Mucosa of stomach (tissue), 1 donor: ENCODE measurements at regions not wholly inside any gene's neighbourhood (a gene's known extent, or its start where the extent isn't known, plus 50 kb on each side); places are given as distances from the start of the nearest gene placed in this dataset.

Experiments
- H3K27me3 ChIP-seq: one replicate; pipeline ENCODE4 v1.7.0; 2013; ENCODE audit warnings: mild to moderate bottlenecking, low read length; ENCODE audit not compliant: control insufficient read depth, insufficient read depth
- H3K36me3 ChIP-seq: one replicate; pipeline ENCODE4 v1.7.0; 2013; ENCODE audit warnings: low read length; ENCODE audit not compliant: control insufficient read depth, insufficient read depth
- H3K4me1 ChIP-seq: one replicate; pipeline ENCODE4 v1.7.0; 2013; ENCODE audit warnings: mild to moderate bottlenecking, low read length; ENCODE audit not compliant: control insufficient read depth, insufficient read depth
- H3K4me3 ChIP-seq: one replicate; pipeline ENCODE4 v1.7.0; 2013; ENCODE audit warnings: low read length
- H3K9ac ChIP-seq: one replicate; pipeline ENCODE4 v1.7.0; 2013; ENCODE audit warnings: mild to moderate bottlenecking, low read length, moderate library complexity
- H3K9me3 ChIP-seq: one replicate; pipeline ENCODE4 v1.7.0; 2013; ENCODE audit warnings: mild to moderate bottlenecking, low read length, moderate library complexity; ENCODE audit not compliant: control insufficient read depth
- donor health status: Pancreatic carcinoma.

DNA sequence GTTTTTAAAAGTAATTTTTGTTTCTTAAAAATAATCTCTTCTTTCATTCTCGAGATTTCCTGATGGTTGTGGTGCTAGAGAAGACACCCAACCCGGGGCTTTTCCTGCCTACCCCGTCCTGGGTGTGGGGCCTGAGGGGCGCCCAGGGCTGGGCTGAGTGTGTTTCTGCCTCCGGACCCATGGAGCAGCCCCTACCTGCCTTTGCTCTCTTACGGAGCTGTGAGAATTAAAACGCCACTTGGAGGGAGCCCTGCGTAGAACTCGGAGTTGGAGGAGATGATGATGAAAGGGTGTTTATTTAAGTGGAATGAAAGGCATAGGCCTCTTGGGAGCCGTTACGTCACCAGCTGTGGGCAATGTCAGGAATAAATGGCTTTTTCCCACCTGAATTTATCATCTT lies 261.8 kb upstream of the SHH start:
- H3K27me3 ChIP-seq, result no peaks in the 10 kb centered on the region

DNA sequence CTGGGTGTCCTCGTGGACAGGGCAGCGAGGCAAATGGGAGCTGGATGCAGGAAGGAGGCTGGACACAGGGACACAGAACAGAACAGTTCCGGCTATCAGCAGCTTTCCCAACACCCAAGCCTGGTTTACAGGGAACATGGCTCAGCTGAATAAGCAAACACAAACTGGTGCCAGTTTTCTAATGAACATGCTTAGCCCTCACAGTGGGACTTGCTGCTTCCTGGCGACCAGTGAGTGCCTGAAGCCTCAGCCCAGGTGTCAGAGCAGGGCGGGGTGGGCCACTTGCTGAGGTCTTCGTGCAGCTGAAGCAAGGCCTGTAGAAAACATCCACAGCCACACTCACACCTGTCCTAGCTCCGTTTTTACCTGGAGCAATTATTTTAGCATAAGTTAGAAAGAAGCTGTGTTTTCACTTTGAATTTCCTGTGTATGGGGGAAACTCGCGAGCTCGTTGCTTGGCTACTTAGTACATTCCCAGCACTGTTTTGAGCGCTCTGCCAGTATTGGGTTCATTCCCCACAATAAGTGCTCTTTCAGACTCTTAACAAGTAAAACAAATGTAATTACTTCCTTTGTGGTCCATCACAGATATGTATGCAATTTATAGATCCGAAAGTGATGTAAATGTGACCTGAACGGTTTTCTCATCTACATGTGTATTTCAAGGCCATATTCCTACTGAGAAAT lies 261.2 kb upstream of the SHH start:
- no peak overlapping the region for H3K4me3 ChIP-seq

More for the DNA sequence above, 261.8 kb upstream of the SHH start:
- Histone ChIP-seq H3K4me1 (no peaks in the 10 kb centered on the region), H3K4me3 (no peak overlapping the region), H3K9me3 (no peaks in the 10 kb centered on the region), H3K9ac (no peak overlapping the region), H3K36me3 (no peaks in the 10 kb centered on the region)

DNA sequence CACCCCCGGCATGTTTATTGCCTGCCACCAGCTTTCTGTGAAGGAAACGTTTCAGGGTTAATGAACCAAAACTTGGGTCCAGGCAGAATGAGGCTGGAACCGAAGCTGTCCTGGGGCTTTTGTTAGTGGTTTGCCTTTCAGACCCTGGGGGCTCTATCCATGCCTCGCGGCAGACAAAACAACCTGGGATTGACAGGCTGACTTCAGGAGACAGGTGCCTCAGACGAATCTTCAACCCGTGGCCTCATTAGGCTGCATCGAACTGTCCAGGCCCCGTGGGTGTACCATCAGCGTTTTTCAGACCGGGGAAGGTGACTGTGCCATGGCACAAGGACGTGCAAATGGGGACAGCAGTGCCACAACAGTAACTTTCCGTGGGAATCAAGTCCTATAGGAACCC lies 259.3 kb upstream of the SHH start:
- H3K9me3 ChIP-seq, result no peaks in the 10 kb centered on the region
- H3K27me3 ChIP-seq, result no peaks in the 10 kb centered on the region

More for the DNA sequence above, 261.2 kb upstream of the SHH start:
- Histone ChIP-seq H3K27me3 (no peaks in the 10 kb centered on the region), H3K36me3 (no peaks in the 10 kb centered on the region), H3K9me3 (no peaks in the 10 kb centered on the region), H3K9ac (no peak overlapping the region), H3K4me1 (no peaks in the 10 kb centered on the region)

DNA sequence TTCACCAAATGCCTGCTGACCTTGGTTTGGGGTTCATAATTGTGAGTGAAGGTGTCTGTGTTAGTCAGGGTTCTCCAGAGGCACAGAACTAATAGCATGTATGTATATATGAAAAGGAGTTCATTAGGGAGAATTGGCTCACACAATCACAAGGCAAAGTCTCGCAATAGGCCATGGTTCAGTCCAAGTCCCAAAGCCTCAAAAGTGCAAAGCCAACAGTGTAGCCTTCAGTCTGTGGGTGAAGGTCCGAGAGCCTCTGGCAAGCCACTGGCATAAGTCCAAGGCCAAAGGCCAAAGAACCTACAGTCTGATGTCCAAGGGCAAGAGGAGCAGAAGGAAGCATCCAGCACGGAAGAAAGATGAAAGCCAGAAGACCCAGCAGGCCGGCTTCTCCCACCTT lies 257.6 kb upstream of the SHH start:
- Histone ChIP-seq H3K36me3 (no peaks in the 10 kb centered on the region), H3K4me1 (peaks cover 6% of the 10 kb centered on the region), H3K4me3 (no peak overlapping the region), H3K9me3 (no peaks in the 10 kb centered on the region), H3K9ac (no peak overlapping the region), H3K27me3 (no peaks in the 10 kb centered on the region)

More for the DNA sequence above, 259.3 kb upstream of the SHH start:
- Histone ChIP-seq H3K4me3 (no peak overlapping the region), H3K36me3 (no peaks in the 10 kb centered on the region), H3K9ac (no peak overlapping the region), H3K4me1 (no peaks in the 10 kb centered on the region)

DNA sequence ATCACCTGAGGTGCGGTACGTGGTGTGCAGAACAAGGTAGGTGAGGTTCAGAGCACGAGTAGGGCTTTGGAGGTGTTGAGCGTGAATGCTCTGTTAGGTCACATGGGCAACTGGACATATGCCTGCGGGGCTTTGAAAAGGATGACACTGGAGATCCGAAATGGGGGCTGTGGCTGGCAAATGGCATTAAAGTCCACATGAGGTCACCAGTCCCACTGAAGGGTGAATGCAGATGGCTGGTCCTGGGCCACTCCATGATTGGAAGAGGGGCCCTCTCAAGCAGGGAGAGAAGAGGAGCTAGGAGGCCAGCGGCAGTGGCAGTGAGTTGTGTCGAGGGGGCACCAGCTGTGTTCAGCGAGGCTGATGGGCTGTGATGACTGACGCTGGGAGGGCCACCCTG lies 254.9 kb upstream of the SHH start:
- H3K9me3 ChIP-seq, result no peaks in the 10 kb centered on the region
- no peak overlapping the region for H3K4me3 ChIP-seq
- no peaks in the 10 kb centered on the region for H3K36me3 ChIP-seq
- peaks cover 9% of the 10 kb centered on the region for H3K4me1 ChIP-seq
- H3K27me3 ChIP-seq, result no peaks in the 10 kb centered on the region
- no peak overlapping the region for H3K9ac ChIP-seq

DNA sequence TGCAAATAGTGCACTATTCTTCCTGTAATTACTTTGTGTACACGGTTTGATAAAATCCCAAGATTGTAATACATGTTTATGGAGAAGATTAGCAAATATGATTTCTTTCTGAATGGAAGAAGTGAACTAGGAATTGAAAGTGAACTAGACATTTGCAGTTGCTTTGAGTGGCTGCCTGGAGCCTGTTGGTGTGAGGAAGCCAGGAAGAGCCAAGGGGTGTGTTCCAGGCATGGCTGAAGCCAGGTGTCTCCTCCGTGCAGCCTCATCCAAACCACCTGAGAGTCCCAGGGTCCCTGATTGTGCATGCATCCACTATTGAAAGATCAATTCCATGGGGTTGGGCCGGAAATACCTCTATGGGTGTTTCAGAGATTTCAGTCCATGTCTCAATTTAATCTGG lies 253.1 kb upstream of the SHH start:
- peaks cover 9% of the 10 kb centered on the region for H3K4me1 ChIP-seq
- no peak overlapping the region for H3K9ac ChIP-seq
- no peak overlapping the region for H3K4me3 ChIP-seq
- no peaks in the 10 kb centered on the region for H3K9me3 ChIP-seq
- no peaks in the 10 kb centered on the region for H3K36me3 ChIP-seq
- H3K27me3 ChIP-seq, result no peaks in the 10 kb centered on the region

DNA sequence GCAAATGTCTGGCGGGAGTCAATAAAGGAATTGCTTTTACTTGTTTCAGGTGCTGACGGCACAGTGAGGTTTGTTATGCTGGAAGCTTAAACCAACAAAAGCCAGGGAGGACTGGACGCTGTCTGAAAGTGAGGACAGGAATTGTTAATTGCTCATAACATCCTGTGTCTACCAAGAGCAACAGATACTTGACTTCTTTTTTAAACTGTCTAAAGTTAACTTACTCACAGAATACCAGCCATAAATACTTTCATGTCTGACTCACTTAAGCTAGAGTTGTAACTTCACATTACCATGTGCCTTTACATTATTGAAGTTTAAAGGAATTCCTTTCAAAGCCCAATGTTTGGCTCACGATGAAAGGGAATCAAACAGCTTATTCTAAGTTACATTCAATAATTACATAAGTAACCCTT lies 252.7 kb upstream of the SHH start:
- Histone ChIP-seq H3K27me3 (no peaks in the 10 kb centered on the region), H3K9me3 (no peaks in the 10 kb centered on the region)

DNA sequence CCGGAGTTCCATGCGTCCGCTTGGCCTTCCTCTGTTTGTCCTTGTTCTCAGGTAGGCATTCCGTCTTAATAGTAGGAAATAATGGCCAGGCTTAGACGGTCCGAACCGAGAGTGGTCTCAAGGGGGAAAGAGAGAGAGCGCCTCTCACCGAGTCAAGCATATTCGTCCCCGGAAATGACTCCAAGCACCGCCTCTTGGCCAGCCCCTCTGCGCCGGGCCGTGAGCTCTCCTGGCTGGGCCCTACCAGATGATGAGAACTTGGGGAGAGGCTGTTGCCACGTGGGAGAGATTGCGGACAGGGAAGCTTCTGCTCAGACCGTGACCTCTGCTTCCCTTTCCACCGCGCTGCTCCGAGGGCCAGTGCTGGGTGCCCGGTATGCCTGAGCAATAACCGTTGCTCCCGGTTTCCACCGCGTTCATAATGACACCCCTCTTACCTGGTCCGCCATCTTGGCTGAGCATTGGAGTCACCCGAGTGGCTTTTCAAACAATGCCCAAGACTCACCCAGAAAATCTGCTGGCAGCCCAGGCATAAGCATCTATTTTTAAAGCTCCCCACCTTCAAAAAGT lies 251.1 kb upstream of the SHH start:
- Histone ChIP-seq H3K27me3 (peaks cover 6% of the 10 kb centered on the region), H3K36me3 (no peaks in the 10 kb centered on the region), H3K9me3 (no peaks in the 10 kb centered on the region), H3K4me1 (peaks cover 9% of the 10 kb centered on the region), H3K9ac (no peak overlapping the region), H3K4me3 (no peak overlapping the region)

More for the DNA sequence above, 252.7 kb upstream of the SHH start:
- Histone ChIP-seq H3K4me3 (no peak overlapping the region), H3K36me3 (no peaks in the 10 kb centered on the region), H3K9ac (no peak overlapping the region), H3K4me1 (peaks cover 9% of the 10 kb centered on the region)

DNA sequence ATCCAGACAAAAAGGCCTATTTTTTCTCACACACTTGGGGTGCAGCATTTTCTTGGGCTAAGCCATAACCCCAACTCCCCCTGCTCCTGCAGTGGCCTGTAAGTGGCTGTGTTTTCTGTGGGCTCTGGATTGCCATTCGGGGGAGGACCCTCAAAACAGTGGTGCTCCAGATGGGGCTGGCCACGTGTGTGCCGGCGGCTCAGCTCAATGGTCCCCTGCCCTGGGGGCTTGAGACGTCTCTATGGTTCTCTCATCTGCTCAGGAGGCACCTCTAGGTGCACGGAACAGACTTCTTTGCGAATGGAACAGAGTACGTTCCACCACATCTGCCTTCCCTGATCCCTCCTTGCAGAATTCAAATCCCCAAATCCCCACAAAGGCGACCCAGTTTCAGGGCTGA lies 250.0 kb upstream of the SHH start:
- H3K4me1 ChIP-seq, result peaks cover 9% of the 10 kb centered on the region
- no peak overlapping the region for H3K9ac ChIP-seq
- no peaks in the 10 kb centered on the region for H3K9me3 ChIP-seq
- peaks cover 7% of the 10 kb centered on the region for H3K27me3 ChIP-seq
- no peaks in the 10 kb centered on the region for H3K36me3 ChIP-seq
- H3K4me3 ChIP-seq, result no peak overlapping the region

DNA sequence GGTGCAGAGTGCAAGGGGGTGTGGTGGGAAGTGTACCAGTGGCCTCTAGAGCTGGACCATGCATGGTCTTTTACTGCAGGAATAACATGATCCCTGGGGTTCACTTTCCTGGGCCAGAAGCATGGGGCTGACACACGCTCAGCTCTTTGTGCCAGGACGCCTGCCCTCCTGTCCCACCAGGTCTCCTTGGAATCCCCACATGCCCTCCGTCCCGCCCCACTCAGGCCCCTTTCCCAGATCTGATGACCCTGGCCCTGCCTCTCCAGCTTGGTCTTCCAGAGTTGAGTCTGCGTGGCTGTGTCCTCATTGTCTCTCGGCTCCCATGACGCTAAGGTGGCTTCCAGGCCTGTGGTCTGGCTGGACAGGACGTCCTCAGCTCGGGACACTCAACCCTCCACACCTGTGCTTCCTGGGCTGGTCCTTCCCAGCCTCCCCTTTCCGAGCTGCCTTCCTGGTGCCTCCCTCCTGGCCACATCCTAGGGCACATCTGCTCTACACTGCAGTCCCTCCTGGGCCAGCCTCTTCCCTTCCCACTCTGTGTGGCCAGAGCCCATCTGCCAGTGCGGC lies 249.5 kb upstream of the SHH start:
- peaks cover 7% of the 10 kb centered on the region for H3K27me3 ChIP-seq
- no peaks in the 10 kb centered on the region for H3K9me3 ChIP-seq
- no peak overlapping the region for H3K9ac ChIP-seq
- no peak overlapping the region for H3K4me3 ChIP-seq
- peaks cover 9% of the 10 kb centered on the region for H3K4me1 ChIP-seq
- H3K36me3 ChIP-seq, result no peaks in the 10 kb centered on the region

DNA sequence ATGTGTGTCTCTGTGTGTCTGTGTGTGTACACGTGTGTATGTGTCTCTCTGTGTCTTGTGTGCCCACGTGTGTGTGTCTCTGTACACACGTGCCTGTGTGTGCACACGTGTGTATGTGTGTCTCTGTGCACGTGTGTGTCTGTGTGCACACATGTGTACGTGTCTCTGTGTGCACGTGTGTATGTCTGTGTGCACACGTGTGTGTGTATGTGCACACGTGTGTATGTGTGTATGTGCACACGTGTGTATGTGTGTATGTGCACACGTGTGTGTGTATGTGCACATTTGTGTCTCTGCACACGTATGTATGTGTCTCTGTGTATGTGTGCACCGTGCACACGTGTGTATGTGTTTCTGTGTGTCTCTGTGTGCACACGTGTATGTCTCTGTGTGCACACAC lies 248.7 kb upstream of the SHH start:
- no peaks in the 10 kb centered on the region for H3K36me3 ChIP-seq
- no peak overlapping the region for H3K4me3 ChIP-seq
- H3K9ac ChIP-seq, result no peak overlapping the region
- no peaks in the 10 kb centered on the region for H3K9me3 ChIP-seq
- peaks cover 9% of the 10 kb centered on the region for H3K4me1 ChIP-seq
- peaks cover 7% of the 10 kb centered on the region for H3K27me3 ChIP-seq

DNA sequence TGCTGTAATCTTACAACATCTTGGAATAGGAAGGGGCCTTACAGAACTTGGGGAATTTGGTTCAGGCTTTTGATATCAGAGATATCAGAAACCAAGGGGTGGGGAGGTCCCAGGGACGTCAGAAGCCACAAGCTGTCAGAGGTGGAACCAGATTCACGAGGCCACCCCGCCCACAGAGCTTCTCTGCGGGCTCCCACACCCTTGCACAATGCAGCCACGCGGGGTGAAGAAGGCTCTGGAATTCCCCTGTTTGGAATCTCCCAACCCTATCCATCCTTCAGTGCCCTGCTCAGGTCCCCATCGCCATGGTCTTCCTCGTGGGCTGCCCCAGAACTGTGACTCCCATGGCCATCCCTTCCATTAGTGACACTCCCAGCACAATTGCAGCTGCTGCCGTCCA lies 247.1 kb upstream of the SHH start:
- H3K9me3 ChIP-seq, result no peaks in the 10 kb centered on the region
- H3K36me3 ChIP-seq, result no peaks in the 10 kb centered on the region
- H3K27me3 ChIP-seq, result peaks cover 7% of the 10 kb centered on the region
- no peak overlapping the region for H3K9ac ChIP-seq
- H3K4me3 ChIP-seq, result no peak overlapping the region
- no peaks in the 10 kb centered on the region for H3K4me1 ChIP-seq
